Posterior cingulate gyrus (tissue), 11 donors: ENCODE measurements at regions not wholly inside any gene's neighbourhood (a gene's known extent, or its start where the extent isn't known, plus 50 kb on each side); places are given as distances from the start of the nearest gene placed in this dataset.
"Not testable (repeated sequence)": the region's sequence is repeated elsewhere in the genome, so short reads cannot be mapped to it uniquely, and the experiment has no call there.

Source experiments
- DNase-seq, 10 donors: peaks; one replicate each; pipeline versions ENCODE4 v3.0.0 to v3.0.0-alpha.2; 2020 to 2021; ENCODE audit warnings: mixed read lengths in 3 of 10
- intact Hi-C: fragments of 100-400 bp; cut with DNase I; formaldehyde crosslinking; loops from one replicate; pipeline ENCODE4 v1.15.1; 2023

DNA sequence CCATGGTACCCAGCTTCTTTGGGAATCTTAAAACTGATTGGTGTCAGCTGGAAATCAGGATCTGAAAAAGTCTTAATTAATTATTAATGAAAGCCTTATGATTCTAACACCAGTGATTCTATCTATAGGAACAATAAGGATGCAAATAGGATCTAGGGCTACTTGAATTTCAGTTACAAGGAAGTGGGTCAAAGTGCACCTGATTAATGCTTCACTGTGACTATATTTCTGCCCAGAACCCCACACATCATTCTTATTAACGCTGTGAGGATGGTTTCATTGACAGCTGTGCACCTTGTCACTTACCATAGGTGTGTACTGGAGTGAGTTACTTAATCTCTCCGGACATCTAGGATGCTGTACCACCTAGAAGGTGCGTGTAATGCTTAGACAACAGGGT is 99.8 kb upstream of the ETV3 start:
- DNase-seq: no peak
- intact Hi-C loops: no loop called here

DNA sequence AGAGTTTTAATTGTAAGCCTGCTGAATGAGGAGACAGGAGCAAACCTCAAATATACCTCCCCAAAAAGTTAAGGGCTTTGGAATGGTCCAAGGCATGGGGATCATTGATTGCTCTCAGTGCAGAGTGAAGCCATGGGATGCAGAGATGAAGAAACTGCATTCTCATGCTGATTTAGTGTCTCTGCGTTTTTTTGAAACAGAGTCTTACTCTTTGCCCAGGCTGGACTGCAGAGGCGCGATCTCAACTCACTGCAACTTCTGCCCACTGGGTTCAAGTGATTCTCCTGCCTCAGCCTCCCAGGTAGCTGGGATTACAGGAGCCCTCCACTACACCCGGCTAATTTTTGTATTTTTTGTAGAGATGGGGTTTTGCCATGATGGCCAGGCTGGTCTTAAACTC is 99.3 kb upstream of the ETV3 start:
- no peak for DNase-seq
- intact Hi-C loops: no loop called here

DNA sequence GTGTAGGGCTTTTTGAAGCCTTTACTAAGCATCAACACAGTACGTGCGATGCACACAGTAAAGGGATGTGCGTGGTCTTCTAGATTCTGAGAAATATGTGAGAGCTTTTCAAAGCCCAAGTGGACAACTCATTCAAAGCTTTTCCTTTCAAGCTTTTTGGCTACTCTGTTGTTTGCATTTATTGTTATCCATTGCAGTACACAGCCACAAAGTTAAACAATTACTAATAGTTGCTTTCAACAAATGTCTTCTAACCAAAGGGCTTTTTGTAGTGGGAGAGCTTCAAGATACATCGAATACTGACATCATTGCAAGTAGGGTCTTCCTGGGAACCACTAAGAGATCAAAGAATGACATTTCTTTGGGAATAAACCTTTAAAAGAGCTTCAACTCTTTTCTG is 97.9 kb upstream of the ETV3 start:
- intact Hi-C loops: no loop called here
- no peak for DNase-seq

DNA sequence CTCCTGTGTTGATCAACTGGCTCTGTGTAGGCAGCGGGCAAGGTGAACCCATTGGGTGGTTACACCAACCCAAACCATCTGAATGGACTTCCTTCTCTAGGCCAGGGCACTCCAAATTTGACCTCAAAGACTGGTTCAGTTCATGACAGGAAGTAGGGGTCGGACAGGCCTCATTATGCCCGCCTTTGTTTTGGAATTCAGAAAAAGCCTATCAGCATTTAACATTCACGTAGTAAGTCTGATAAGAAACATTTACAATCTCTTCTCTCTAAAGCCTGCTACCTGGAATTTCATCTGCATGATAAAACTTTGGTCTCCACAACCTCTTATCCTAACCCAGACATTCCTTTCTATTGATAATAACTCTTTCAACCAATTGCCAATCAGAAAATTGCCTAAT is 97.1 kb upstream of the ETV3 start:
- intact Hi-C loops: no loop called here
- no peak for DNase-seq

GRCh38 chr1:157234705-157235273 is 96.6 kb upstream of the ETV3 start:
- no peak for DNase-seq
- intact Hi-C loops: no loop called here

DNA sequence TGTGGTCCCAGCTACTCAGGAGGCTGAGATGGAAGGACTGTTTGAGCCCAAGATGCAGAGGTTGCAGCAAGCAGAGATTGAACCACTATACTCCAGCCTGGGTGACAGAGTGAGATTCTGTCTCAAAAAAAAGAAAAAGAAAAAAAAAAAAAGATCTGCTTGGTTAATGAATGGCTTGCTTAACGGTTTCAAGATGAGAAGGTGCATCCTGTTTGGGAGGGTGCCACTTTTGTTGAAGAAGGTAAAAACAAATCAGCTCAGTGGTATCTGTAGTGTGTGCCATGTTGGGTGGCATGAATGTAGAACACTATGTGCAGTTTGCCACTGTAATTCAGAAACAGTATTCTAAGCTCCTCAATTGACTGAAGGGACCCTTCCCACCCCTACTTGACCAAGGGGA is 94.9 kb upstream of the ETV3 start:
- DNase-seq: no peak
- intact Hi-C loops: no loop called here

GRCh38 chr1:157231846-157232525 is 93.8 kb upstream of the ETV3 start:
- intact Hi-C loops: no loop called here

GRCh38 chr1:157230500-157230899 is 92.3 kb upstream of the ETV3 start:
- DNase-seq: no peak
- intact Hi-C loops: no loop called here

More at GRCh38 chr1:157231846-157232525, 93.8 kb upstream of the ETV3 start:
- no peak for DNase-seq

DNA sequence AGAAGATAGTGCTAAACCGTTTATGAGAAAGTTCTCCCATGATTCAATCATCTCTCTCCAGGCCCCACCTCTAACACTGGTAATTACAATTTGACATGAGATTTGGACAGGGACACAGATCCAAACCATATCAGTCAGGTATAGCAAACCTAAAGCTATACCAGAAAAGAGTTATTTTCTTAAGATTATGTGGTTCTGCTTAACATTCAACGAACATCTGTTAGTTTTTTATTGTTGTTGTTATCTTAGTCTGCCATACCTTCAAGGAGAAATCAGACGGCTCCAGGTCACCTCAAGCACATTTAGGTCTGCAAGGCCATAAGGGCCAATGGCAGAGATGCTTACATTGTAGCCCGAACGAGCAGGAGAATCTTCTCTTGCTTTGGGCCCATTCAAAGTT is 89.5 kb upstream of the ETV3 start:
- no peak for DNase-seq
- intact Hi-C loops: no loop called here

DNA sequence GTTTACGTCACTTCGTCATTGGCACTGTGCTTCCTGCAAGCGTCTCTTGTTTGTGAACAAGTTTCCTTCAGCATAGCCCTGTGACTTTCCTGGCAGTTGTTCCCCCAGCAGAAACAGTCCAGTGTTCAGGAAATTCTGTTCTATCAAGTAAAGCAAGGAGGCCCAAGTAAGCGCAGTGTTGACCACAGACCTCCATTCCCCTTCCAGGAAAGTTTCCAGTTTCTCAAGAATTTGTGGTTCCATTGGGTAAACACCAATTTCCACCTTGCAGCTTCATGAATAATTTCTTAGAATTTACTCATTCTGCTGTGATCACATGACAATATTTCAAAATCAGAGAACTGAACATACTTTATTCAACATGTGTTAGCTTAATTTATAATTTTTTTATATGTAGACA is 88.5 kb upstream of the ETV3 start:
- no peak for DNase-seq
- intact Hi-C loops: no loop called here

DNA sequence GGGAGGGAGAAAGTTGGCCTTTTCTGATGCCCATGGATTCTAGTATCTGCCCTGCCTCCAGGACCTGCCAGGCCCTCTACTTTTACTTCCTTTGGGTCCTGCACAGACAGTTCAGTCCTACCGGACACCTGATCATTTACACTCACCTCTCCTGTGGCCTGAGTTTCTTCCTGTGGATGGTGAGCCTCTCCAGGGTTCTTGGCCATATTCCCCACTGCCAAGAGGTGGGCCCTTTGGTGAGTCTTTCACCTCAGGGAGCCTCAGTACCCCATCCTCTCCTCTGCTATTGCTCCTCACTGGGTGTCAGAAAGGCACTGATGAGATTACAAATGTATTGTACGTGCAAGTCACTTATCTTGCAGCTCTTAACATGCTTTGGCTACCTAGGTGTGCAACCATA is 81.4 kb upstream of the ETV3 start:
- intact Hi-C loops: no loop called here
- DNase-seq: no peak

DNA sequence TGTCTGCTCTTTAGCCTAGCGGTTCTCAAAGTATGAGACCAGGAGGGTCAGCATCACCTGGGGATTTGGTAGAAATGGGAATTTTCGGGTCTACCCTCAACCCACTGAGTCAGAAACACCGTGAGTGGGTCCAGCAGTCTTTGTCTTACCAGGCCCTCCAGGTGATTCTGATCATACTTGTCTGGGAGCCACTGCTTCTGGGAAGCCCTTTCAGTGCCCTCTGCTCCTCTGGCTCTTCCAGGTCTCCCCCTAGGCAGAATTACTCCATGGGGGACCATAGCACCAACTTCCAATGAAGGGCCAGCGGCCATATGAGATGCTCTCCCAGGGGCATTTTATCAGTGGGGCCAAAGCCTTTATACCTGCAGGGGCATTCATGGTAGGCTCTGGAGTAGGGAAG is 81.0 kb upstream of the ETV3 start:
- intact Hi-C loops: no loop called here
- DNase-seq: no peak

GRCh38 chr1:157218671-157219070 is 80.5 kb upstream of the ETV3 start:
- intact Hi-C loops: no loop called here
- DNase-seq: no peak

DNA sequence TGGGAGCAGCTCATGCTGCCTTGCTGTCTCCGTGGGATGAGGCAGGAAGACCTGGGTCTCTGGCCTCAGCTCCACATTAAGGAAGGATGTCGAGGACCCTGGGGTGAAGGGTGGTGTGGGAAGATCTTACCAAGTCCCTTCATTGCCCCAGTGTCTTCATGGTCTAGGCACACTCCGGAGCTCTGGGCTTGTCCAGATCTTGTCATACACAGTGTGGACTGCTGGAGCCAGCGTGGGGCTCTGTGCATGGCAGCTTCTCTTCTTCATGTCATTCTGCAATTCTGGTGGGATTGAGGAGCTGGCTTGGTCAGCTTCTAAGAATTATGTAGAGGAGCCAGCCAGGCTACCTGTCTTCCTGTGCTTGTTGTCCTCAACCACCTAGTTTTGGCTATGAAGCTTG is 79.3 kb upstream of the ETV3 start:
- DNase-seq: no peak
- intact Hi-C loops: no loop called here

GRCh38 chr1:157213836-157214235 is 75.6 kb upstream of the ETV3 start:
- DNase-seq: no peak
- intact Hi-C loops: no loop called here

- intact Hi-C loops: no loop called here
Measured at GRCh38 chr1:157209514-157209913, 71.3 kb upstream of the ETV3 start.

GRCh38 chr1:157205982-157206381 is 67.8 kb upstream of the ETV3 start:
- intact Hi-C loops: not testable (repeated sequence)

More at GRCh38 chr1:157209514-157209913, 71.3 kb upstream of the ETV3 start:
- DNase-seq: no peak

DNA sequence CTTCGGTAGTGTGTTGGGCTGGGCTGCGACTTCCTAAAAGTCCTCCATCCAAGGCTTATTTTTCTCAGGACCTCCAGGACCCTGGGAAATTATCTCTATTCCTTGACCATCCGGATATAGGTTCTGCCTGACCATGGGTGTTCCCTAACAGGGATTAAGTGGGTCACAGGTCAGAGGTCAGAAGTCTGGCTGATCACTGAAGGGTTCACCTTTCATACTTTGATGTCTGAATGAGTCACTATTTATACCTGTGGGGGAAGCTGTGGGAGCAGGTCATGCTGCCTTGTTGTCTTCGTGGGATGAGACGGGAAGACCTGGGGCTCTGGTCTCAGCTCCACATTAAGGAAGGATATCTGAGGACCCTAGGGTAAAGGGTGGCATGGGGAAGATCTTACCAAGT is 65.0 kb upstream of the ETV3 start:
- no peak for DNase-seq
- intact Hi-C loops: no loop called here

More at GRCh38 chr1:157205982-157206381, 67.8 kb upstream of the ETV3 start:
- not testable (repeated sequence) for DNase-seq

GRCh38 chr1:157202331-157202730 is 64.1 kb upstream of the ETV3 start:
- intact Hi-C loops: no loop called here
- DNase-seq: no peak

GRCh38 chr1:157201767-157202166 is 63.6 kb upstream of the ETV3 start:
- no peak for DNase-seq
- intact Hi-C loops: no loop called here

DNA sequence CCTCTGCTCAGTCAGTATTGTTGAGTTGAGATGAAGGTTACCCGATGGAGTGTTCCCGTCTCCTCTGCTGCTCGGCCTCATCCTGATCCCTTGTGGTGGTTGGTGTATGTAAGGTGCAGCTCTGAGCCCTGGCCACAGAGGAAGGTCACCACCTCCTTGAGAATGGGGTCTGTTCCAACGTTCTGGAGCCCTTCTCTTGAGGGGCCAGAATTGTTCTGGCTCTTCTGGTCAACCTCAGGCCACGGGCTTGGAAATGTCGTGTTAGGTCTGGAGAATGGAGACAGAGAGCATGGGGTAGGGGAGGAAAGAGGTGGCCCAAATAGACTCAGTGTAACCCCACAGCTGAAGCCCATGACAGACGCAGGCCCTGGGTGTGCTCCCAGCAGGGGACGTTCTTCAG is 62.3 kb upstream of the ETV3 start:
- intact Hi-C loops: no loop called here

DNA sequence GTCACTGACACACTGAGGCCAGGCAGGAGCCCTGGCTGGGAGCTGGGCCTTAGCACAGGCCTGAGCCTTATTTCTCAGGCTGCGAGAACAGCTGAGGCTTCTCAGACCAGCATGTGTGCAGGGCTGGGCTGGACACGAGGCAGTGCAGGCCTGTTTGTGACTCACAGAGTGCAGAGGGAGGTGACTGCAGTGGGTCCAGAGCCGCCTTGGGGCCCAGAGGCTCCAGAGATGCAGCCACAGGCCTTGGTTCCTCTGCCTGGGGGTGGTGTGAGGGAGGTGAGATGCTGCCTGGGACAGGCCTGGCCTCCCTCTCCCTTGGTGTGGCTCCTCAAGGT is 61.2 kb upstream of the ETV3 start:
- peak in 1 of 10 donors; percentile 35 for DNase-seq
- intact Hi-C loops: loop anchor here (5.0 to 10.0 kb wide), 2 partner anchors 175 to 298 kb away; no protein-coding TSS in a partner anchor

More for the DNA sequence above, 62.3 kb upstream of the ETV3 start:
- DNase-seq: no peak
